Activated CD4-positive, alpha-beta T cell treated with anti-CD3 and anti-CD28 coated beads for 4 hours (primary cell): ENCODE measurements at regions not wholly inside any gene's neighbourhood (a gene's known extent, or its start where the extent isn't known, plus 50 kb on each side); places are given as distances from the start of the nearest gene placed in this dataset.
A peak's percentile ranks its signal among the peaks of the same experiment; 100 is the strongest.

Experiments used
- DNase-seq, 2 donors: peaks; one replicate each; pipeline ENCODE4 v3.0.0-alpha.2; 2020

DNA sequence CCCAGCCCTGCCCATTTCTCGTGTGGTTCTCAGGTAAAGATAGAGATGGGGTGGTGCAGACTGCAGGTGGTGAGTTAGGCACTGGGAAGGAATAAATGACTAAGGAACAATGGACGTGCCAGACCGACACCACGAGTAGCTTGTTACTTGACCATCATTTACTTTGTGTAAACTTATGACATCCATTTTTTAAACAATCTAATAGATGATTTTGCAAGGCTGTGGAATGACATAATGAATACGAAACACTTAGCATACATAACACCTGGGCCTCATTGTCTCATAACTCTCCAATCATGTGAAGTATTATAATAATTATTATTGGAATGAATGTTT, 137.3 kb upstream of the CPEB2 start:
- DNase-seq: no peak

DNA sequence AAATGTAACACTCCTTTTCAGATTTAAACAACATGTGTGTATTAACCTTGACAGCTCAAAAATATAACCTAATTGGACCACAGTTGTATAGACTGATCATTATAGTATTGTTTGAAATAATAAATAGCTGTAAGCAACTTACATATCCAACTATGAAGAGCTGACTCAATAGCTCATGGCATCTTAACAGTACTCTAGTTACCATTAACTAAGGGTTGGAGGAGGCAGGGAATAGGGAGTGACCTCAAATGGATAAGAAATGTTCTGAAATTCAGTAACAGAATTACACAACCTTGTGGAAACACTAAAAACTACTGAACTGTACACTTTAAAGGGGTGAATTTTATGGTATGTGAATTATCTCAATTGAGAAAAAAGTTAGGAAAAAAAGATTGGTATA, 136.5 kb upstream of the CPEB2 start:
- no peak for DNase-seq

DNA sequence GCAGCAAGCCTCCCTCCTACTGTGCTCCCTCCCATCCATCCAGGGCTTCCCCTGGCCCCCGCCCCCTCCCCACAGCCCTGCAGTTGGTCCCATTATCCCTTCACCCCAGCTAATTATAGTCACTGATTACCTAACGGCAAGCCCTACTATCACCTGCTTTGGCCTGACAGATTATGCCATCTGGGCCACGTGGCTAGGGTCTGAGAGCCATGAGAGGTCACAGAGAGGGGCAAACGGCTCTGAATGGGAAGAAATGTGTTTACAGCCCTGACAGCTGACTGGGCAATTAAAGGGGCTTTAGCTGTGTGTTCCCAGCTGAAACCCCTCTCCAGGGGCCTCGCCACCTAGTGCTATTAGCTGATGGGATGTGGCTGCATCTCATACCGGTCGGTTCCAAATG, 134.4 kb upstream of the CPEB2 start:
- no peak for DNase-seq

DNA sequence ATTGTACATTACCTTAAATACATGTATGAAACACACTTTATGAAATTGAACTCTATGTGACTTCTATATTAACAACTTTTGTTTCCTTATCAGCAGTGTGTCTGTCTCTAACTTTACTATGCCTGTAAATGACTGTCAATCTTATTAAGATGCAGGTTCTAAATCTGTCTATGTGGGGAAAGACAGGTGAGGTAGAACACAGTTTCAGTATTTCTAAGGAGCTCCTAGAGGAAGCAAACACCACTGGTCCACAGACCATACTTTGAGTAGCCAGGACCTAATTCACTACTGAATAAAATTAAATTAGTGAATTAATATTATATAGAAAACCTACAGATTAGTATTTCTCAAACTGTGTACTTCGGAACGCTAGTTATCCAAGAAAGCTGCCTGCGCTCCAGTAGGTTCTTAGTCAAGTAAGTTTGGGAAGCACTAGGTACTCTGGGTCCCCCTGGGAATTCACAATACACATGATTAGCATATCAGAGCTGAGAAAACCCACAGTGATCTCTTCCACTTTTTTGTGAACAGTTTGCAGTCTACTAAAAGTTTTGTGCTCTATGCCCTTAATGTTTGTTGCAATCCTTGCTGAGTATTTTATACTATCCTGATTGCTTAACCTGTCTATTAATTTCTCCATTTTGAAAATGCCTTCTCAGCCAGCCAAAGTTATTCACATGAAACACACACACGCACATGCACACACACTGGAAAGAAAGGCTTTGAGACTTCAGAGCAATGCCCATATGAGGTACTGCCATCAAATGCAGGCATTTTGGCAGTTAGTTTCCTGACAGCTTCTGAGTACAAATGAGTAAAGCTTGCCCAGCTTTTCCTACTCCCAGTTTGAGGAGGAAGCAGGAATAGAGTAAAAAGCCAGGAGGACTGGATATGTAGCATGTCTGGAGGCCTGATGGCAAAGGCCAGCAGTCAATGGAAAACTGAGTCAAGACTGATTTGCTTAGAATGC, 133.6 kb upstream of the CPEB2 start:
- DNase-seq: no peak

DNA sequence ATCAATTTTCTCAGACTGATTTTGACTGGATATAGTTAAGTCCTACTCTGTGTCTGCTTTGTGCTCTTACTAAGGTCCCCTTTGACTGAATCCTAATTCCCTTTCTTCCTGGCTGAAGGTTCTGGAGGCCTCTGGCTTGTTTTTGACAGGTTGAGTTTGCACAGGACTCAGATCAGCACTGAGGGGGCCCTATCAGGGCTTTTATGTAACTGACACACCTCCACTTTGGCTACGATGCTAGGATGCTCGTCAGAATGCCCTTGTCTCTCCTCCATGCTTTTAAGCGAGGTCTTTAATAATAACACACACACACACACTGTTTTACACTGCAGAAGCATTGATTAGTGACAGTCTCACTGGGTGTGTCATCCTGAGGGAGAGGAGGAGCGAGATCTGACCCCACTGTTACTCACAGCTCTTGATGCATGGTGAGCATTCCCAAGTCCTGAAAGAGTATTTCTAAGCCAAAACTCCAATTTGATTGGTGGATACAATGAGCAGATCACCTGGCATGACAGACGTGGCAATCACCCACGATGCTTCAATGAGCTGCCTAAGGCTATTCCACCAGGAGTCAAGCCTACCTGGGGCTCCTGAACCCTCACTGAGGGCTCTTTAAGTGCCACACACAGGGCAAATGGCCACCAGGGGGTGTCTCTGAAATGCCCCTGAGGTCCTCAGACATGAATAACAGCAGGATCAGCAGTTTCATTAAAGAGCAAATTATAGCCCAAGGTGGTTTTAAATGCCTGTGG, 130.4 kb upstream of the CPEB2 start:
- peak; percentile 10 to 25 for DNase-seq

DNA sequence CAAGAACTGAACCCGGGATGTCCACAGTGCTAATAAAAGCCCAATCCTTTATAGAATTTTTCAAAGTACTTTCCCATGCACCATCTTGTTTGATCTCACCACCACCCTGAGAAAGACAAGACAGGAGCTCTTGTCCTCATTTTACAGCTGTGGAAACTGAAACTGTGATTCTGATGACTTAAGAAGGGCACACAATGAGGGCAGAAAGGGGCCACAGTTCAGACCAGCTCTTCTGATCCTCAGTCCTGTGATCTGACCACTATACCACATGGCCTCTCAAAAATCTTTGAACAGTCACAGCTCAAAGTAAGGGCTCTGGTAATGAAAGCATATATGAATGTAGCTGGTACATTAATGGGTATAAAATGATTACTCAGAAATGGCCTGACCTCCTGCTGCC, 127.3 kb upstream of the CPEB2 start:
- DNase-seq: no peak

DNA sequence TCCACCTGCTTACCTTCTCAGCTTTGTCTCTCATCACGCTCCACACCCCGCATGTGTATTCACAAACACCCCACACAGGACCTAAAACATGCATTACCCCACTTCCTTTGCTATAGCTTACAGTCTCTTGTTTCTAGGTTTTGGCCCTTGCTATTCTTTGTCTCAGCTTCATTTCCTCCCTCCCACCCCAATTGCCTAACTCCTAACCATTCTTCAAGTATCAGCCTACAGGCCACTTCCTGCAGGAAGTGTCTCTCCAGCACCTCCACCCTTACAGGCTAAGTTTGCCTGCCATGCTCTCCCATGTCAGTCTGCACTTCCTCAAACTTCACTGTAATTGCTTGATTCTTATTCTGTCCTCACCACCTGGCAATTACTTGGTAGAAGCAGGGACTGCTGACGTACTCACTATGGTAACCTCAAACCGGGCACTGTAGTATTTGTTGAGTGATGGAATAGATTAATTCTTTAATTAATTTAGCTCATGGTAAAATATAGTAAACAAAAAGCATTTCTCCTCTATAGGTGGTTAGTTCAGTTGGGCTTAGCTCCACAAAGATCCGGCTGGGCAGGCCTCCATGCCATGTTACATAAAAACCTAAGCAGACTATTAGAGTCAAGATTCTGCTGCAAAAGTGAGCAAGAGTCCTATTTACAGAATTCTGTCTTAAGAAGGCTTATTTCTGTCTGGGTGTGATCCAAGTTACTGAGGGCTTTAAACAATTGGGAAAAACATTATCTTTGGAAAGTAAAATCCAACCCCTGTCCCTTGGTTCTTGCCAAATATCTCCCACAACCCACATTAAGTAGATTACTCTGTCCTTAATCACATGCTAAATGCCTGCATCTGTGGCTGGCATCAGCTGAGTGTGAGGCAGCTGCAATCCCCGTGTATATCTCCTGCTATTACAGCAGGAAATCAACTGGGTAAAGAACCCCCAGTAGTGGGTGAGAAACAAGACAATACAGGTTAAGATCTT, 124.7 kb upstream of the CPEB2 start:
- DNase-seq: no peak

DNA sequence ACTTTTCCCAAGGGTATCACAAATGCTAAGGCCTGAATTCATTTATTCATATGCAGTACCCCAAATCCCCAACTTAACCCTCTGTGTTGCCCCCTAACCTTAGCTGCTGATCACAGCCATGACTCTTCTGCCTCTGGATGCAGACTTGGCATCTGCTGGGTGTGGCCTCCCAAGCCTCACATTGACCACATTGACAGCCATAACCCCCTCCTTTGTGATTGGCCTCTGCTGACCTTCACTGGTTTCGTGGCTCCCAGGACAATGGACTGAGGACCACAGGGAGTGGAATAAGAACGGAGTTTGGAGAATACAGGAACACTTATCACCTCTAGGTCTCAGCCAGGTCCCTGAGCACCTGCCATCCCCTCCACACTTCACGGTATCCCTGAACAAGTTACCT, 123.6 kb upstream of the CPEB2 start:
- DNase-seq: no peak

DNA sequence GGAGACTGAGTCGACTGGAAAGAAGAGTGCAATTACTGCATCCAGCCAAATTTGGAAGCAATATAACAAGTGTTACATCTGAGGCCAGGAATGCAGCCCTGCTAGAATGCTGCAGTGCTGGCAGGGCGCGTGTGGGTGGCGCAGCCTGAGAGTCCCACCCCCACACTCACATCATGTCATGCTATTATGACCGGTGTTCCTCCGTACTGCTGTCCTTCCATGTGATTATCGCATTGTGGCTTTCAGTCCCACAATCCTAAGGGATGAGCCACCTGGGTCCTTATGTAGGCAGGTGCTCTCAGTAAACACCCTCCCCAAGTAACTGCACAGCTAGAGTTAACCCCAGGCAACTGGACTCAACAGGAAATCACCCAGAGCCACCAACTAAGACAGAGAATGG, 122.6 kb upstream of the CPEB2 start:
- no peak for DNase-seq

DNA sequence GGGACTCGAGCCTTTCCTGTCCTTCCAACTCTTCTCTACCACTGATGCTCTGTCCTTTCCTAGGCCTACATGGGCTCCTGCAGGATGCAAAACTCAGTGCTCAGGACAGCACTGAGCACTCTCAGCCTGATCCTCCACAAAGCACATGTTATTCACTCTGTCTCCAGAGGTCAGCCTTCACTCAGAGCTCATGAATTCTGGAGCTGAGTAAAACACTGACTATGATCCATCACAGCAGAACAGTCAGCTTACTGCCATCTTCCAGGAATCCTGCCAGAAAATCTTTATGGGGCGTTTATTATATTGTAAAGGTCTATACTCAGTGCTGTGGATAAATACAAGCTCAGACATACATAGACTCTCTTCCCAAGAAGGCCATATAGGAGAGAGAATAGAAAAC, 121.5 kb upstream of the CPEB2 start:
- DNase-seq: no peak

DNA sequence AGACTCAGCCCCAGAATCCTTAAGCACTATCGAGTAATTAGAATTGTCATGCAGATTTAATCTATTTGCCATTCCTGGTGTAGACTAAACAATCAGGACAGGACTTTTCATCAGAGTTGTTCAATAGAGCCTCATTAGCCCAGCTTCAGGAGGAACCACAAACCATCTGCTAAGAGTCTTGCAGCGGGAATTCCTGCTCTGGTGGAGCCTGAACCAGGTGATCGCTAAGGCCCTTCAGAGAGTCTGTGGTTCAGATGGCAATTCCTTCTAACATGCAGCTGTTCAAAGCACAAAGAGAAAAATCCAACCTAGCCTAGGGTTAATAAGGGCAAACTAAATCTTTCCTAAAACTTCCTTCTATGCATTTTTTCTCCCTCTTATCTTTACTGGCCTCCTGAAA, 119.1 kb upstream of the CPEB2 start:
- DNase-seq: no peak

DNA sequence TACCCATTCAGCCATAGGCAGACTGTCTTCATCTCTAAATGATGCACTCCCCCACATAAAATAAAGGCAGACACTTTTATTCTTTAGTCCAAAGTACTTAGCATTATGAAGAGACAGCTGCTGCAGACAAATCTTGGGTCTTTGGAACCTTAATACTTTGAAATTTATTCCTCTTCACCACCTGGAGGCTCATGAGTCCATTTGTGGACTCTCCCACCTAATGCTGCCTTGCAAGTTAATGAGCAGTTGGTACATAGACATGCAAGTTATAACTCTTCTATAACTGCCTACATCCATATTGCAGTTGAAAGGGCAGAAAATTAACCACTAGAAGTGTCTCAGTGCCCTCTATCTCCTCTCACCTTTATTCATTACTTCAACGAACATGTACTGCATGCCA, 118.6 kb upstream of the CPEB2 start:
- DNase-seq: no peak

DNA sequence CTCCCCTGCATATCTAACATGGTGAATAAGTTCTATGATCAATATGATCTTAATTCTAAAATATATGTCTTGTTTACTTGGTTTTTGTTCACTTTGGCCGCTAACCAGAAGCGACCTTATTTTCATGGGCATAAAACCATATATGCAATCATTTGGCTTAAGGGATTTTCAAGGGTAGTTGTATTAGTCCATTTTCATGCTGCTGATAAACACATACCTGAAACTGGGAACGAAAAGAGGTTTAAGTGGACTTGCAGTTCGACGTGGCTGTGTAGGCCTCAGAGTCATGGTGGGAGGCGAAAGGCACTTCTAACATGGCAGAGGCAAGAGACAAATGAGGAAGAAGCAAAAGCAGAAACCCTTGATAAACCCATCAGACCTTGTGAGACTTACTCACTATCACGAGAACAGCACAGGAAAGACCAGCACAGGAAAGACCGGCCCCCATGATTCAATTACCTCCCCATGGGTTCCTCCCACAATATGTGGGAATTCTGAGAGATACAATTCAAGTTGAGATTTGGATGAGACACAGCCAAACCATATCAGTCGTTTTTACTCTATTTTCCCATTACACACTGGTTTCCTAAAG, 114.3 kb upstream of the CPEB2 start:
- DNase-seq: no peak

DNA sequence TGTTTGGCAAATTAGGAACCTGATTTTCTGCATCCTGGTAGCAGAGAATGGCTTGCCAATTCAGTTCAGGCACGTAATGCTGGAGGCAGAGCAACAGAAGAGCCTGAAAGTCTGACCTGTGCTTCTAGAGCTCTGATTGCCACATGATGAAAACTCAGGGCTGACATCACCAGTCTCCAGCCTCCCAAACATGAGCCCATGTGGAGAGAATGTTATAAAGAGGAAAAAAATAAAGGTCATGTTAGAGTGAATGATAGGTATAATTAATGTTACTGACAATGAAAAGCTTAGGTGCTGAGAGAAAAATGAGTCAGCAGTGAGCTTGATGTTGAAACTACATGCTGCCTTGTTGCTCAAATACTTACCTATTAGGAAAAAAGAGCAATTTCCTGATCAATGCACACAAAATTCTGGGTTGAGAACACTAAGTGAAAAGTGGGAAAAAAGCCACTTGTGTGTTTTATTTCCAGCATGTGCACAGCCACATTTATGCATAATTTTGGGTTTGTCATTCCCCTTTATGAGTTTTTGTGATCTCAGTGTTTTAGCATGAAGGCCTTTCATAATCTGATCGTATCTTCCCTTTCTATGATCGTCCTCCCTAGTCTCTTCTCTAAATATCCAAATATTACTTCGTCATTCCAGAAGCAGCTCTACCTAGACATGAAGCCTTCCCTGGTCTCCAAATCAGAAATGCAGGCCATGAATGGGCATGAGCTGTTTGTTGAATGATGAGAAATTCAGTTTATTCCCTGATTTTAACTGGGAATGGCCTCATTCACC, 113.3 kb upstream of the CPEB2 start:
- DNase-seq: no peak

DNA sequence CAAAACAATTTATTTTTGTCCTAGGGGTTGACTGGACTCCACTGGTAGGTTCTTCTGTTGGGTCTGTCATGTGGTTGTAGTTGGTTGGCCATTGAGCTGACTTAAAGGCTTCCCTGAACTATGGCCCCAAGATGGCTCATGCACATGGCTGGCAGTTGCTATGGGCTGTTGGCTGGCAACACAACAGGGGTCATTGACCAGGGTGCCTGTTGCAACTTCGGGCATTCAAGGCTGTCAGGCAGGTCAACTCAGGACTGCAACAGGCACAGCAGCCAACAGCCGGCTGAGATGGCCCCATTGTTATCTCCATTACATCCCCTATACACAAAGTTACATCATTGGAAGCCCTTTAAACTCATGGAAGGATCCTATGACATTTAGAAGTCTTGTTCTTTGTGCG, 109.7 kb upstream of the CPEB2 start:
- DNase-seq: no peak

DNA sequence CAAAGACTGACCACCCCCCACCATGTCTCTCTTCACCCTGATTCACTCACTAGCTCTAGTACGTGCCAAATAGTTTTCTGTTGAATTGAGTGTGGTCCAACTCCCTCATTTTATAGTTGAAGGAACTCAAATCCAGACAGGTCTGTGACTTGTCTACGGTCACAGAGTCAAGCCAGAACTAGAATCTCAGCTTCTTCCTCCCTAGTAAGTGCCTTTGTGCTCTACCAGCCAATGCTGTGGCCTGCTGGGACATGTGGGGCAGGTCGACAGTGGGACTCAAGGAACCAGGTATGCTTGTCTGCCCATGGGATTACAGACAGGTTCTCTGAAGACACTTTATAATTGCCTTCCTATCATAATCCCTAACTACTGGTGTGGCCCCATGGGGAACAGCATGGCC, 108.6 kb upstream of the CPEB2 start:
- DNase-seq: no peak

DNA sequence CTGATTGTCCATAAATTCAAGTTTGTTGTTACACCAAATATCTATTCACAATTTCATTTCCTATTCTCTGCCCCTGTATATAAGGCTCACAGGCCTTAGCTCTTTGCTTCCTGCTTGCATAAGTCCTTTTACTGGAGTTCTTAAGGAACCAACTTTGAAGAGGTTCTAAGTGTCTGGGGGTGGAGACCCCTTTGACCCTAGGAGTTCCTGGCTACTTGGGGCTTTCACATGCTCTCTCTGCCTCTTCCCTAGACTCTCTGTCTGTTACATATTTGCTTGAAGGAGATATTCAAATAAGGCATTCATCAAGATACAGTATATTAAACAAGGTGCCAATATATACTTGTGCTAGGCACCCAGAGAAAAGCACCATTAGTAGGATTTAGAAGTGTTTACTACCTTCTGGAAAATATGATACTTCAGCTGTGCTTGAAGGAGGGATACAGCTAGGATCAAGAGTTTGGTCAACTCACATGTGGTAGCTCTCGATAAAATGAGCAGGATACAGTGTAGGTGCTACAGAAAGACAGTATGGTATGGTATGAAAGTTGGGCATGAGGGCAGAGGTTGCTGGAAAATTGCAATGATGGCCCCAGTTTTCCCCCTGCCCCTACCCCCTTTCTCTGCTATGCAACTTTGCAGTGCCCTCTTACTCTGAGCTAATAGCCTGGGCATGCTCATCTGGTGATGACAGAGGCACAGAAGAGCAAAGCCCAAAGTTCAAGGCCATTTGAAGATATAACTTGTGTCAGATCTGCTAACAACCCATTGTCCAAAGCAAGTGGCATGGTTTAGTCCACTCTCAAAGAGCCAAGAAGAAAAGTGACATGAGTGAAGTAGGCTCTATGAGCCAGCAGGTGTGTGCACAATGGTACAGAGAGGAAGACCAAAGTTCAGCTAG, 107.6 kb upstream of the CPEB2 start:
- no peak for DNase-seq

DNA sequence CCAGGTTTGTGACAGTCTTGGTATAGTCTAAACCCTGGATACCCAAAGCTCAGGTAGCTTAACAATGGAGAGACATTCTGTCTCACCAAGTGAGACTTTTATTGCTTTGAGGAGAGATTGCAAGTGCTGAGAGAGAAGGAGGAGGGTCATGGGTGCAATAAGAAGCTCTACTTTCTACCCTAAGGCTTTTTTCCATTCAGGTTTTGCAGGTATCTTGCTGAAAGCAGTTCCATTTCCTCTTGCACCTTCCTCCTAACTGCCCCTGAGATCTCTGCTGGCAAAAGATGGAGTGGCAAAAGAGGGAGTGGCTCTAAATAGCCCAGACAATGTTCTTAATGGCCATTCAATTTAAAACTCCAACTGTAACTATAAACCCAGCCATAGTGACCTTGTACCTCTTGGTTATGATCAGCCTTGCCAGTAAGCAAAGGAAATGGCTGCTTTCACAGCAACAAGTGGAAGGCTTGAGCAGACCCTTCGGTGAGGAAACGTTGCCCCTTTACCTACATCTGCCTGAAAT, 105.6 kb upstream of the CPEB2 start:
- DNase-seq: no peak

DNA sequence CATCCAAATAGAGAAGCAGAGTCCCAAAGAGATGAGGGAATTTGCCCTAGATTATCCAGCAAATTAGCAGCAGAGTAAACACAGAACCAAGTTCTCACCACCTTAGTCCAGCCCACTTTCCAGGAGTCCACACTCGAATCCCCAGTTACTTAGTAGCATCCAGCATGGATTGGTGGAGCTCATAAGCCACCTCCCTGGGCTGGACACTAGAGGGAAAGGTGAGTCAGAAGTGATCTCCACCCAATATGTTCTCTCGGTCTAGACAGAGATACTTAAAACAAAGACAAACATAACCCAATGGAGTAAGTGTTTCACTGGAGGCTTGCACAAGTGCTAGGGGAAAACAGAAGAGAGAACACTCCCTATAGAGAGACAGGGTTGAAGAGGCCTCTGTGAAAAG, 105.1 kb upstream of the CPEB2 start:
- no peak for DNase-seq

DNA sequence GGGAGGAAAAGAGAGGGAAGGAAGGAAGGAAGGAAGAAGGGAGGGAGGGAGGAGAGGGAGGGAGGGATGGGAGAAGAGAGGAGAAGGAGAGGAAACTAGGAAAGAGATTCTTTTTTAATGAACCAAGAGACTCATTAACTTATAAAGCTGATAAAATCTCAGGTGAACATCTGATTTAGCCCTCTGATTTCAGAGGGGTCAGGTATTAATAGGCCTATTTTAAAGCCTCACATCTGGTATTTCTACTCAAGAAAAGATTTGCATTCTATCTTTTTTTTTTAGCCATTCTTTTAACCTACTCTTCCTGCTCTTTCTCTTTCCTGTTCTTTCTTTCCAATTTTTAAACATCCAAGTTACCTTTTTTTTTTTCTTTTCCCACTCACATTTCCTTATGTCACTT, 103.3 kb upstream of the CPEB2 start:
- no peak for DNase-seq

DNA sequence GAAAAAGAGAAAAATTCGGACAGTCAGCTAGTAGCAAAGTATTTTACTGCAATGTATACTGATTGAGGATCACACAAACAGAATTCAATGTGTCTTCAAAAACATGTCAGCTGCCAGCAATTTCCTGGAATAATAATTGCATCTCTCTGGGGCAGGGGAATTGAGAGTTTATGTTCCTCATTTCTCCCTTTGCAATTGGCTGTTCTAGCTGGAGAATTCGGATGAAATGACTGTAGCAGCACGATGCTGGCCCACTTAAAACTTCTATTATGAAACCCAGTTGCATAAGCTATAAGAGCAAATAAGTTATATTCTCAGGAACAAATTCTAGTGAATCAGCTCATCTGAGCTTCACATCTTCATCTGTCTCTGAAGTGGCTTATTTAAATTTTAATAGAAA, 99.9 kb upstream of the CPEB2 start:
- no peak for DNase-seq
